Hematopoietic multipotent progenitor cell treated with erythropoietin and hydrocortisone succinate and interleukin-3 and kit ligand, for 4 days (in vitro differentiated cells): ENCODE measurements at regions not wholly inside any gene's neighbourhood (a gene's known extent, or its start where the extent isn't known, plus 50 kb on each side); places are given as distances from the start of the nearest gene placed in this dataset.
"Not testable (repeated sequence)": the region's sequence is repeated elsewhere in the genome, so short reads cannot be mapped to it uniquely, and the experiment has no call there.

Source experiments
- DNase-seq: peaks from one replicate; pipeline ENCODE4 v3.0.0-alpha.2; 2015

GRCh38 chr15:85267158-85267857 is 113.1 kb upstream of the AKAP13 start:
- DNase-seq: not testable (repeated sequence)

GRCh38 chr15:85274315-85275050 is 105.9 kb upstream of the AKAP13 start:
- no peak for DNase-seq

- DNase-seq: no peak
These were observed 103.9 kb upstream of the AKAP13 start for GRCh38 chr15:85276508-85276907.

- no peak for DNase-seq
These were observed 103.5 kb upstream of the AKAP13 start for GRCh38 chr15:85276921-85277320.

GRCh38 chr15:85277847-85278370 is 102.5 kb upstream of the AKAP13 start:
- DNase-seq: no peak

GRCh38 chr15:85280203-85280602 is 100.2 kb upstream of the AKAP13 start:
- DNase-seq: no peak

- DNase-seq: no peak
These were observed 99.0 kb upstream of the AKAP13 start for GRCh38 chr15:85281293-85281882.

- no peak for DNase-seq
These were observed 97.8 kb upstream of the AKAP13 start for GRCh38 chr15:85282504-85283115.

GRCh38 chr15:85283815-85284214 is 96.6 kb upstream of the AKAP13 start:
- DNase-seq: not testable (repeated sequence)

GRCh38 chr15:85284497-85284896 is 95.9 kb upstream of the AKAP13 start:
- DNase-seq: no peak

GRCh38 chr15:85289677-85290365 is 90.6 kb upstream of the AKAP13 start:
- DNase-seq: peak; percentile 76

- DNase-seq: not testable (repeated sequence)
These were observed 87.8 kb upstream of the AKAP13 start for GRCh38 chr15:85292583-85292982.

GRCh38 chr15:85296615-85297402 is 83.6 kb upstream of the AKAP13 start:
- peak; percentile 91 for DNase-seq

- DNase-seq: no peak
These were observed 82.9 kb upstream of the AKAP13 start for GRCh38 chr15:85297537-85297936.

GRCh38 chr15:85298366-85298765 is 82.0 kb upstream of the AKAP13 start:
- DNase-seq: no peak

- DNase-seq: no peak
These were observed 81.5 kb upstream of the AKAP13 start for GRCh38 chr15:85298941-85299340.

- no peak for DNase-seq
These were observed 78.1 kb upstream of the AKAP13 start for GRCh38 chr15:85302271-85302670.

GRCh38 chr15:85305050-85305449 is 75.4 kb upstream of the AKAP13 start:
- DNase-seq: no peak

- DNase-seq: no peak
These were observed 73.3 kb upstream of the AKAP13 start for GRCh38 chr15:85306946-85307686.

- DNase-seq: no peak
These were observed 72.7 kb upstream of the AKAP13 start for GRCh38 chr15:85307687-85308045.

- DNase-seq: no peak
These were observed 68.8 kb upstream of the AKAP13 start for GRCh38 chr15:85311647-85312046.
